Adrenal gland (tissue), 9 donors: ENCODE measurements at regions not wholly inside any gene's neighbourhood (a gene's known extent, or its start where the extent isn't known, plus 50 kb on each side); places are given as distances from the start of the nearest gene placed in this dataset.
"Not testable (repeated sequence)": the region's sequence is repeated elsewhere in the genome, so short reads cannot be mapped to it uniquely, and the experiment has no call there.

Experiments used
- DNase-seq, 7 donors: peaks; one replicate each; pipeline ENCODE4 v3.0.0-alpha.2; 2019 to 2020
- H3K27ac ChIP-seq, 5 donors: fragments of 200-600 bp; sonication (generic) in 4 of 5; 1 replicate in 3 of 5; 2 replicates in 2 of 5; pipeline versions ENCODE4 v1.5.1 to v1.8.0; 2016 to 2020; ENCODE audit warnings: mild to moderate bottlenecking in 1 of 5
- H3K27me3 ChIP-seq: fragments of 200-600 bp; 2 replicates; pipeline ENCODE4 v1.8.0; 2021
- H3K36me3 ChIP-seq, 2 donors: fragments of 200-600 bp; replicated peaks in 1 of 2; 1 replicate in 1 of 2; 2 replicates in 1 of 2; pipeline versions ENCODE4 v1.5.1 to v1.8.0; 2018 to 2022
- H3K4me1 ChIP-seq, 2 donors: fragments of 200-600 bp; replicated peaks in 1 of 2; 1 replicate in 1 of 2; 2 replicates in 1 of 2; pipeline versions ENCODE4 v1.5.1 to v1.8.0; 2018 to 2021
- H3K4me3 ChIP-seq, 4 donors: fragments of 200-600 bp; sonication (generic) in 3 of 4; one replicate each; pipeline ENCODE4 v1.5.1; 2016 to 2018
- H3K9me3 ChIP-seq, 3 donors: fragments of 200-600 bp; sonication (generic) in 1 of 3; replicated peaks in 1 of 3; 1 replicate in 2 of 3; 2 replicates in 1 of 3; pipeline versions ENCODE4 v1.5.1 to v1.8.0; 2016 to 2021
- POLR2A ChIP-seq, 2 donors: fragments of 450-650 bp; IDR thresholded peaks; one replicate each; pipeline ENCODE4 v1.6.1; 2017; ENCODE audit warnings: antibody characterized with exemption in 2 of 2, mild to moderate bottlenecking in 2 of 2, moderate library complexity in 1 of 2
- WGBS, 4 donors: extraction: QIAGEN DNeasy Blood & Tissue Kit in 2 of 4; methylation state at CpG; one replicate each; pipeline versions ENCODE4 v1.1.5 to v1.1.7; 2013 to 2017; 5-methylcytosine and 5-hydroxymethylcytosine counted together
- intact Hi-C, 2 donors: fragments of 100-400 bp; cut with DNase I; formaldehyde crosslinking; loops; one replicate each; pipeline versions ENCODE4 v1.14.1 to v1.15.0; 2022 to 2023
- TF ChIP-seq, protein P1 (sequence below), 6 experiments: fragments of 450-650 bp in 4 of 6; fragments of 200-600 bp in 2 of 6; sonication (generic) in 1 of 6; IDR thresholded peaks; 1 replicate in 5 of 6; 2 replicates in 1 of 6; pipeline versions ENCODE4 v1.5.1 to v1.8.0; 2016 to 2021; ENCODE audit warnings: antibody characterized with exemption in 6 of 6, mild to moderate bottlenecking in 2 of 6, moderate library complexity in 1 of 6
- donor health status: healthy with polysubstance abuse.
- donor health status: Bipolar disorder and iron deficiency.
- donor health status: DM: yes; HTN: yes; CAD: no.
- donor health status: DM: no; HTN: no; CAD: no.
- donor health status: DM: no; HTN: no; CAD: no.

DNA sequence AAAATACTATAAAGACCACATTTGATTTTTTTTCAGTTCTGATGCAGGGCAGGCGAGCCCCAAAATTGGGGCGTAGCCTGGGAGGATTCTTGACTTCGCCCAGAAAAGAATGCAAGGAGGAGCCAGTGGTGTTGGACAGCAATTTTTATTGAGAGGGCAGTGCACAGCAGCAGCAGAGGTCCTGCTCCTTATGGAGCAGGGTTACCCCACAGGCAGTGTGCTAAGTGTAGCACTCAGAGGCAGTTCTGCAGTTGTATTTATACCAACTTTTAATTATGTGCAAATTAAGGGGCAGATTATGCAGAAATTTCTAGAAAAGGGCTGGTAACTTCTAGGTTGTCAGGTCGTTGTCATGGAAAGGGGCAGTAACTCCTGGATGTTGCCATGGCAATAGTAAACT lies 69.9 kb downstream of the GASK1B start:
- H3K27ac ChIP-seq, result no peak overlapping the region
- no peak overlapping the region for H3K4me3 ChIP-seq
- no peaks in the 10 kb centered on the region for H3K36me3 ChIP-seq
- DNase-seq, result no peak
- no peaks in the 10 kb centered on the region for H3K27me3 ChIP-seq
- intact Hi-C loops, result no loop called here
- TF ChIP-seq POLR2A (IDR thresholded peaks at IDR 0.05), result no peak
- 88 to 91% (median 90%) methylated on average over 4 of the region's 4 CpGs for WGBS, 4 donors
- no peaks in the 10 kb centered on the region for H3K4me1 ChIP-seq
- no peaks in the 10 kb centered on the region for H3K9me3 ChIP-seq

- Histone ChIP-seq H3K27ac (no peak overlapping the region), H3K9me3 (no peaks in the 10 kb centered on the region), H3K4me3 (no peak overlapping the region), H3K27me3 (no peaks in the 10 kb centered on the region), H3K36me3 (no peaks in the 10 kb centered on the region), H3K4me1 (peaks cover 10% of the 10 kb centered on the region in 2 donors)
- TF ChIP-seq POLR2A (IDR thresholded peaks at IDR 0.05), result no peak
- TF ChIP-seq, protein P1, sequence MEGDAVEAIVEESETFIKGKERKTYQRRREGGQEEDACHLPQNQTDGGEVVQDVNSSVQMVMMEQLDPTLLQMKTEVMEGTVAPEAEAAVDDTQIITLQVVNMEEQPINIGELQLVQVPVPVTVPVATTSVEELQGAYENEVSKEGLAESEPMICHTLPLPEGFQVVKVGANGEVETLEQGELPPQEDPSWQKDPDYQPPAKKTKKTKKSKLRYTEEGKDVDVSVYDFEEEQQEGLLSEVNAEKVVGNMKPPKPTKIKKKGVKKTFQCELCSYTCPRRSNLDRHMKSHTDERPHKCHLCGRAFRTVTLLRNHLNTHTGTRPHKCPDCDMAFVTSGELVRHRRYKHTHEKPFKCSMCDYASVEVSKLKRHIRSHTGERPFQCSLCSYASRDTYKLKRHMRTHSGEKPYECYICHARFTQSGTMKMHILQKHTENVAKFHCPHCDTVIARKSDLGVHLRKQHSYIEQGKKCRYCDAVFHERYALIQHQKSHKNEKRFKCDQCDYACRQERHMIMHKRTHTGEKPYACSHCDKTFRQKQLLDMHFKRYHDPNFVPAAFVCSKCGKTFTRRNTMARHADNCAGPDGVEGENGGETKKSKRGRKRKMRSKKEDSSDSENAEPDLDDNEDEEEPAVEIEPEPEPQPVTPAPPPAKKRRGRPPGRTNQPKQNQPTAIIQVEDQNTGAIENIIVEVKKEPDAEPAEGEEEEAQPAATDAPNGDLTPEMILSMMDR (IDR thresholded peaks at IDR 0.05), result no peak
- intact Hi-C loops, result no loop called here
- no peak for DNase-seq
- 52 to 63% (median 53%) methylated on average over 4 of the region's 4 CpGs for WGBS, 4 donors
Measured at GRCh38 chr4:158099686-158100085, 73.1 kb downstream of the GASK1B start.

- DNase-seq, result no peak
- H3K4me3 ChIP-seq, result no peak overlapping the region
- intact Hi-C loops, result no loop called here
- H3K9me3 ChIP-seq, result no peaks in the 10 kb centered on the region
- no peak overlapping the region for H3K27ac ChIP-seq
- peaks cover 15 to 18% of the 10 kb centered on the region in 2 donors for H3K4me1 ChIP-seq
- H3K27me3 ChIP-seq, result no peaks in the 10 kb centered on the region
- TF ChIP-seq POLR2A (IDR thresholded peaks at IDR 0.05), result no peak
- TF ChIP-seq, protein P1 (IDR thresholded peaks at IDR 0.05), result no peak
- WGBS, 4 donors, result 84 to 100% (median 97%) methylated on average over 1 of the region's 1 CpG
- H3K36me3 ChIP-seq, result no peaks in the 10 kb centered on the region
Measured at GRCh38 chr4:158098802-158099201, 74.0 kb downstream of the GASK1B start.

GRCh38 chr4:158094413-158095134 lies 78.3 kb downstream of the GASK1B start:
- H3K27me3 ChIP-seq, result no peaks in the 10 kb centered on the region
- no peaks in the 10 kb centered on the region for H3K36me3 ChIP-seq
- intact Hi-C loops, result no loop called here
- H3K9me3 ChIP-seq, result no peaks in the 10 kb centered on the region
- peak; percentile 67 to 89 (median 85) for DNase-seq
- H3K4me3 ChIP-seq, result peak overlapping the region in 1 of 4 donors; percentile 15
- TF ChIP-seq, protein P1 (IDR thresholded peaks at IDR 0.05), result no peak
- TF ChIP-seq POLR2A (IDR thresholded peaks at IDR 0.05), result no peak
- WGBS, 4 donors, result 40 to 58% (median 44%) methylated on average over 1 of the region's 1 CpG
- peak overlapping the region; percentile 56 to 88 (median 80) for H3K27ac ChIP-seq
- peaks cover 25 to 40% of the 10 kb centered on the region in 2 donors for H3K4me1 ChIP-seq

- TF ChIP-seq, protein P1 (IDR thresholded peaks at IDR 0.05), result no peak
- TF ChIP-seq POLR2A (IDR thresholded peaks at IDR 0.05), result no peak
- Histone ChIP-seq H3K4me1 (peaks cover 21 to 36% of the 10 kb centered on the region in 2 donors), H3K4me3 (peak overlapping the region in 1 of 4 donors; percentile 45), H3K27ac (no peak overlapping the region), H3K36me3 (no peaks in the 10 kb centered on the region), H3K9me3 (no peaks in the 10 kb centered on the region), H3K27me3 (no peaks in the 10 kb centered on the region)
- intact Hi-C loops, result no loop called here
- DNase-seq, result peak in 5 of 7 donors; percentile 31 to 72 (median 56)
Measured at GRCh38 chr4:158090323-158090722, 82.5 kb downstream of the GASK1B start.

GRCh38 chr4:158089897-158090296 lies 82.9 kb downstream of the GASK1B start:
- H3K9me3 ChIP-seq, H3K27me3 ChIP-seq, DNase-seq, H3K36me3 ChIP-seq, H3K27ac ChIP-seq, intact Hi-C loops: not testable (repeated sequence)
- peaks cover 17 to 32% of the 10 kb centered on the region in 2 donors for H3K4me1 ChIP-seq
- WGBS, 4 donors, result 75 to 84% (median 82%) methylated on average over 14 to 20 of the region's 21 CpGs
- H3K4me3 ChIP-seq, result peak overlapping the region in 1 of 4 donors; percentile 45
